HepG2 (cell line): ENCODE measurements at regions not wholly inside any gene's neighbourhood (a gene's known extent, or its start where the extent isn't known, plus 50 kb on each side); places are given as distances from the start of the nearest gene placed in this dataset.

ENCODE experiments used
- CERS6 ChIP-seq: sonication (generic); formaldehyde crosslinking; IDR thresholded peaks from 2 replicates; pipeline ENCODE4 v1.5.0; 2020; ENCODE audit warnings: missing genetic modification reagents
- EZH2 ChIP-seq: conservative IDR thresholded peaks from 2 replicates; pipeline ENCODE4 v1.6.1; 2012; ENCODE audit warnings: mild to moderate bottlenecking, low read depth, low read length, moderate library complexity
- SP1 ChIP-seq, 2 experiments: fragments of 450-650 bp in 1 of 2; sonication (generic) in 1 of 2; formaldehyde crosslinking in 1 of 2; IDR thresholded peaks; 2 replicates each; pipeline versions ENCODE4 v1.4.0 to v1.6.1; 2016 to 2020; ENCODE audit warnings: missing genetic modification reagents in 1 of 2
- TP53 ChIP-seq: sonication (generic); formaldehyde crosslinking; conservative IDR thresholded peaks from 2 replicates; pipeline ENCODE4 v1.4.0; 2020; ENCODE audit warnings: missing genetic modification reagents
- ZNF224 ChIP-seq: sonication (generic); formaldehyde crosslinking; IDR thresholded peaks from 2 replicates; pipeline ENCODE4 v1.5.0; 2020; ENCODE audit warnings: mild to moderate bottlenecking, missing genetic modification reagents

- TF ChIP-seq TP53 (CRISPR knock-in tag) (no peak), ZNF224 (CRISPR knock-in tag) (no peak), CERS6 (CRISPR knock-in tag) (no peak), SP1 (IDR thresholded peaks at IDR 0.05) (no peak), SP1 (CRISPR knock-in tag; IDR thresholded peaks at IDR 0.05) (no peak), EZH2 (no peak)
Observed at GRCh38 chr3:43817064-43817463, 126.3 kb downstream of the ABHD5 start.
